Right renal cortex interstitium (tissue), 3 donors: ENCODE measurements at regions not wholly inside any gene's neighbourhood (a gene's known extent, or its start where the extent isn't known, plus 50 kb on each side); places are given as distances from the start of the nearest gene placed in this dataset.
"Not testable (repeated sequence)": the region's sequence is repeated elsewhere in the genome, so short reads cannot be mapped to it uniquely, and the experiment has no call there.

Experiments used
- DNase-seq, 3 donors: peaks; one replicate each; pipeline ENCODE4 v3.0.0-alpha.2; 2013; ENCODE audit warnings: low read depth in 3 of 3, low spot score in 2 of 3

DNA sequence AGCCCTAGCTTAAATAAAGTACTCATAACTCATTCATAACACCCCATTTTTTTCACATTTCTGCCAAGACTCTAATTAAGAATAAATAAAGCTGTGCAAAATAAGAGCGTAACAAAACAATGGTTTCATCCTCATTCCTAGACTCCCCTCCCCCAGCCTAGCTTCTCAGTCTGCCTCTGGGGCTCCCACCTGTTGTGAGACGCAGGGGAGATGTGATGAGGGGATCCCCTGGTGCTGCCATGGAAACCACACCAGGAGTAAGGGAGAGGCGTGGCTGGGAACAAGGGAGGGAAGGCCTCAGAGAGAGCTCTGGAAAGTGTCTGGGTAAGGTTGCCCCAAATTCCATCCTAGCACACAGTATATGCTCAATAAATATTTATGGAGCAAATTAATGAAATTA, 93.3 kb upstream of the USP29 start:
- no peak for DNase-seq

DNA sequence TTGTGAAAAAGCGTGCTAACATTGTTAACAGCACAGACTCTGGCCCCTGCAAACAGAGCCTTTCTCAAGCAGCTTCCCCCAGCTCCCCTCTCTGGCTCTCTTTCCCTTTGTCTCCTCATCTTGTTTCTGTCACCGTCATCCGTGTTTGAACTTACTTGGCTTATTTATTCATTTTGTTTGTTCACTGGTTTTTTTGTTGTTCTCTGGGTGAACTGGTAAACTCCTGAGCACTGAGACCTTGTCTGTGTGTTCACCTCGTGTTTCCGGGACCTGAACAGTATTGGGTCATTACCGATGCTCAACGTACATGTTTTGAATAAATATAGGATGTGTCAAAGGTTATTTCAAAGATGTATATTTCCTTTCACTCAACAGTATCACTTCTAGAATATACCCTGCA, 92.4 kb upstream of the USP29 start:
- DNase-seq = no peak

DNA sequence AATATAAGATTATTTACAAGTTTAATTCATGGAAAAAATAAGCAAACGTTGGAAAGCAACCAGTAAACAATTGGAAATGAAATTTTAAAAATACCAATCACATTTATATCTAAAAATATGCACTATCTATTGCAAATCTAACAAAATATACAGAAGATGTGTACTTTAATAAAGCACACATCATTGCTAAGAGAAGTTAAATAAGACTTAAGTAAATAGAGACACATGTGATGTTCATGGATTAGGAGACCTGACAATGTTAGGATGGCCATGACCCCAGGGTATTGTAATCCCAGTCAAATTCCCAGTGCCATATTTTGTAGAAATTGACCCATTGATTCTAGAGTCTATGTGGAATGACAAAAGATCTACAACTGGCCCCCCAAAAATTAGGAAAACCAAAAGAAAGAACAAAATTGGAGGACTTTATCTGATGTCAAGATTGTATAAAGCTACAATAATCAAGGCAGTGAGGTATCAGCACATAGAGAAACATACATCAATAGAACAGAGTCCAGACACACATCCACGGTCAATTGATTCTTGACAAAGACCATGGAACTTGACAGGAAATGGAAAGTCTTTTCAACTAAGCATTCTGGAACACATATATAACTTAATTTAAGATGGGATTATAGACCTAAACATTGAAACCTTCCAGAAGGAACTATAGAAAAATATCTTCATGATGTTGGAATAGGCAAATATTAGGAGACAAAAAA, 90.8 kb upstream of the USP29 start:
- DNase-seq = no peak

DNA sequence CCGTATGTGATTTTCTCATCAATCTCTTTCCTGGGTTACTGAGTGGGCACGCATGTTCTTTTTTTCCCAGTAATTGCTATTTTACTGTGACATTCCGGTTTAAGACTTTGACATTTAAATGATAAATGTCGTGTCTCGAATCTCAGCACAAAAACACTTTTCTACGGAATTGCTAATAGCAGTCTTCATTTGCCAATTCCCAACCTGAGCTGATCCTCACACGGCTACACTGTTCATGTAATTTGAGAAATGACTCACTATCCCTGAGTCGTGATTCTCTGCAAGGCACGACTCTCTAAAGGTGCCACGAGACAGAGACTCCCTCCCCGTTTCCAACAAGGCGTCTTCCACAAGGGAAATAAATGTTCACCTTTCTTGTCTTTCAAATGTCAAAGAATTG, 88.7 kb upstream of the USP29 start:
- no peak for DNase-seq

DNA sequence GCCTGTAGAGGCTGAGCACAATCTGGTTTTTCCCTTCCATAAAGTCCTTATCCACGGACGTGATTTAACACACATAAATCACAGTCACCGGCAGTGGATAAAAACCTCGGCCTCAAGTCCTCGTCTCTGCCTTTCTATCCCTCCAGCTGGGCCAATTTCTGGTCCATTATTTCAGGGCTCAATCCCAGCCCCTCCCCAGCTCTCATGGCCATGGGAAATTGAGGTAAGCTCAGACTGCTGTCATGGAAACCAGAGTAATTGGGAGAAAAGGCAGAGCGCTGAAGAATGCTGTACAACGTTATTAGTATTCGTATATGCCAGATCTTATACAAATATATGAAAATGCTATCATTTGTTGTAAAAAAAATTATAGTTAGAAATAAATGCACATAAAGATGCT, 86.2 kb upstream of the USP29 start:
- no peak for DNase-seq

DNA sequence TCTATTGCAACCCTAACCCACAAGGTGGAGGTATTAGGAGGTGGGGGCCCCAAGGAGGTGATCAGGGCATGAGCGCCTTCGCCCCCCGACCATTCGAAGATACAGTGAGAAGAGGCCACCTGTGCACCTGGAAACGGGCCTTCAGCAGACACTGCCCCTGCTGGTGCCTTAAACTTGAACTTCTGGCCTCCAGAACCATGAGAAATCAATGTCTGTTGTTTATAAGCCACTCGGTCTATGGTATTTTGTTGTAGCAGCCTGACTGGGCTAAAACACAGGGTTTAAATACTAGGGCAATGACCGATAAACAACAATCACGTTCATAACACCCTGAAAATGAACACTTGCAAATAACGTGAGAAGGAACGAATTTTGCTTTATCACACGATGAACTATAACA, 85.2 kb upstream of the USP29 start:
- DNase-seq = no peak

DNA sequence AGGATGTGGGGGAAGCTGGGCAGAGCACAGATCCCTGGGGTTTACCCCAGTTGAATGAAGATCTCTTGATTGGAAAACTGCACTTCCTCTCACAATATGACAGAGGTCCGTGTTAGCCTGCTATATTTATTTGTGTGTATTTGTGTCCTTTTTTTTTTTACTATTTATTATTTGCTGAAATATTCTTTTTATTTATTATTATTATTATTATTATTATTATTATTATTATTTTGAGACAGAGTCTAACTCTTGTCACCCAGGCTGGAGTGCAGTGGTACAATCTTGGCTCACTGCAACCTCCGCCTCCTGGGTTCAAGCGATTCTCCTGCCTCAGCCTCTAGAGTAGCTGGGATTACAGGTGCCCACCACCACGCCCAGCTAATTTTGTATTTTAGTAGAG, 84.0 kb upstream of the USP29 start:
- DNase-seq = not testable (repeated sequence)

DNA sequence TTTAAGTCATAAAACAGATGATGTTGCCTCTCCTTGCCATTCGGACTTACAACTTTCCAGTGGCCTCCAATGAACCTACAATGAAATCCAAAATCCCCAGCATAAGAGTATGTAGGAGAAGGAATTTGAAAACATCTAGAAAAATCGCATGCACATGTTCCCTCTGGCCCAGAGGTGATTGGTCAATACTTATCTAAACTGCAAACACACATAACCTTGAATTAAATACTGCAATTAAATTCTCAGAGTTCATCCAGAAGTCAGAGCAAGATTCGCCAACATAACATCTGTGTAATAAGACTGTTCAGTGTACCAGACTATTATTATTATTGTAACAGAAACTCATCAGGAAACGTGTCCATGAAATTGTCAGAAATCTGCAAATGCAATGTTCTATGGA, 82.2 kb upstream of the USP29 start:
- DNase-seq = peak in 1 of 3 donors; percentile 23

DNA sequence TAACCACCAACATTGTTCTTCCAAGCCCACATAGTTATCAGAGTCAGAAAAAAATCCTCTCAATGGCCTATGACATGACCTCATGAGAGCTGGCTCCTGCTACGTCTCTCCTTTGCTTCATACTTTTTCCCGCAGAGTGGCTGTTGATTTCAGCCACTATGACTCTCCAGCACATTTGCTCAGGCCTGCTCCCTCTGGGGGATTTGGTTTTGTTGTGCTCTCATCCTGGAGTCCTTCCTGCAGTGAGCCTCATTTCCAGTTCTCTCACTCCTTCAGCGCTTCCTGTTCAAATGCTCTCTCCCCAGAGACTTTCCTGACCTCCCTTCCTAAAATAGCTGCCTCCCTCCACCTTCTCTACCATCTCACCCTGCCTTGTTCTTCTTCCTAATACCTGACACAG, 72.0 kb upstream of the USP29 start:
- no peak for DNase-seq

DNA sequence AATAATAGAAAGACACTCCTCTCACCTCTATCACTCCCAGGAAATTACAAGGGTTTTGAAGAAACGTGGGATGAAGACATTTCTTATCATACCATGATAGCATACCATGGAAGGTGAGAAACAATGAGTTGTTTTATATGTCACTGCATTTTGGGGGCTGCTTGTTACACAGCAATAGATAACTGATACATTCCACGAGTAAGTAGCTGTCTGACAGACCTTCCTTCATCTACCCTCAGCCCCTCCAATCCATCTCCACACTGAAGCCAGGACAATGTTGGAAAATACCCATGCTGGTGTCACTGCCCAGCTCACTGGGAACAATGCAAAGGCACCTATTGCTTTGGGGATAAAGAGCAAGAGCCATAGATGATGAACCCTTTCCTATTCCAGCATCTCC, 68.9 kb upstream of the USP29 start:
- no peak for DNase-seq

DNA sequence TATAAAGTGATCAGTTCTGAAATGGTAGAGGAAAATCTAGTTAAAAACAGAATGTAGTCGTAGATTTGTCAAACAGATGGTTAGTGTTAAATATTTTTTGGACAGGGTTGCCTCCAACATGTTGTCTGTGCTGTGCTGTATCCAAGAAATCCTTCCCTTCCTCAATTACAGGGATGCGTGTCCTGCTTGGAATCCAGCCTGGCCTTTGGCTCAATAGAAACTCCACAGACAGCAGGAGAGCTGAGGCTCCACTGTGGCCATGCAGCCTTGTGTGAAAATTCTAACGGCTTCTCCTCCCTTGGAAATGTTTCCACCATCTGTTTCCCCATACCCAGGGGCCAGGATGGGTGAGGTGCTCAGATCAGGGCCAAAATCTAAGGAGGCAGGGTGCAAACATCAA, 67.7 kb upstream of the USP29 start:
- no peak for DNase-seq

DNA sequence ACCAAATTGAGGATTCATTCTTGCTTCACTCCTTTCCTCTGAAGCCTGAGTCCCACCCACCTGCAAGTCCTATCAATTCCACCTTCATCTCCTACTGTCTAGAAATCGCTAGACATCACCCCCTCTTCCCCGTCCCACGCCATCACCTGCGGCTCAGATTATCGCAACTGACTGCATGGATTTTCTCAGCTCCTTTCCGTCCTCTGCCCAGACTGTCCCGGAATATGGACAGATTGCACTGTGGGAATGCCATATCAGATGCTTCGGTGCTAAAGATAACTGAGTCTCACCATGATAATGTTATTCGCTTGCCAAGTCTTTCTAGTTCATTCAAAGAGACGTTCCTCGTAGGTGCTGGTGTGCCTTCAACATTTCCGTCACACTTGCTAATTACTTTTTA, 66.4 kb upstream of the USP29 start:
- no peak for DNase-seq

DNA sequence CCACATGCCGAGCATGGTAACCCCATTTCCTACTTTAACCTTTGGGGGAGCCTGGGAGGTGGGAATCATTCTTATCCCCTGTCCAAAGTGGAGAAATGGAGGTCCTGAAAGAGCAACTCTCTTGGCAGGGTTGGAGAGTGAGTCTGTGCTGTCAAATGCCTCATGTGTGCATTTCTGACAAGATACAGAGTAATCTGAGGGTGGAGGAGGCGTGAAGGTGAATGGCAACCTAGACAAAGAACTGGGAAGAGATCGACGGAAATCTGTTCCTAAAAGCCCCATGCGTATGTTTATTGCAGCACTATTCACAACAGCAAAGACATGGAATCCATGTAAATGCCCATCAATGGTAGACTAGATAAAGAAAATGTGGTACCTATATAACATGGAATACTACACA, 63.8 kb upstream of the USP29 start:
- no peak for DNase-seq

DNA sequence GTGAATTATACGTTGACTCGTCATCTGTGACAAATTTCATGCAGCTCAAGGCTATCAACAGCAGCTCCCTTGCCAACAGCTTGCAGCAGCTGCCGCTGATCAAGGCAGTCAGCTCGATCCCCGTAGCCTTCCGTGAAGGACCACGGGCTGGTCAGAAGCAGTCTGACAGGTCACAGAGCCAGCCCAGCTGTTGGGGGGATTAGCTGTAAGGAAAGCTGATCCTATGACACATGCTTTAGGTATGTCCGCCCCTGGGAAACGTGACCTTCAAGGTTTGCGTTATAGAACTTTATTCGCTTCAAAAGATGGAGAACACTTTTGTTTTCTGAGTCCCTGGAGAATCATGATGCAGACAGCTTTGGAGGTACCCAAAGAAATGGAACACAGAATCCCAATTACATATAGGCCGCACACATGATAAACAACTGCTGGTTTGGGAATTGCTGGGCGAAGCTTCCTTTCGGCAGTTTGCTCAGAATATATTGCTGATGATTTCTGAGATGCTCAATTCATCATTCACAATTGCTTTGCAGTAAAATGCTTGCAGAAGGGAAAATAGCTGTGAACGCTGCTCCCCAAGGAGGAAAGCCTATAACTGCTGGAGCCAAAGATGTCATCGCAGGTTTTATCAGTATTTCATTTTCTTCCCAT, 62.6 kb upstream of the USP29 start:
- peak; percentile 80 to 87 (median 81) for DNase-seq

DNA sequence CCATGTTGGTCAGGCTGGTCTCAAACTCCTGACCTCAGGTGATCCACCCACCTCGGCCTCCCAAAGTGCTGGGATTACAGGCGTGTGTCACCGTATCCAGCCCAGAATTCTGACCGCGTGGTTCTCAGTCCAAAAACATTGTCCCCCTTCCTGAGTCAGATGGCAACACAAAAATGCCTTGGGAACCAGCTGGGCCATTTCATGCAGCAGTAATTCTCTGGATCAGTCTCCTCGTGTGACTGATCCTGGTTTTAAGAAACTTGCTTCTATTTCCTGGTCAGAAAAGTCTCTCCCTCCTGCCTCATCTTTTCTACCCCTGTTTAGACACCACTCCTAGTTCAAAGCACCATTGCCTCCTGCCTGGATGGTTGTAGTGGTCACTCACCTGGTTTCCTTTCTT, 60.9 kb upstream of the USP29 start:
- no peak for DNase-seq

DNA sequence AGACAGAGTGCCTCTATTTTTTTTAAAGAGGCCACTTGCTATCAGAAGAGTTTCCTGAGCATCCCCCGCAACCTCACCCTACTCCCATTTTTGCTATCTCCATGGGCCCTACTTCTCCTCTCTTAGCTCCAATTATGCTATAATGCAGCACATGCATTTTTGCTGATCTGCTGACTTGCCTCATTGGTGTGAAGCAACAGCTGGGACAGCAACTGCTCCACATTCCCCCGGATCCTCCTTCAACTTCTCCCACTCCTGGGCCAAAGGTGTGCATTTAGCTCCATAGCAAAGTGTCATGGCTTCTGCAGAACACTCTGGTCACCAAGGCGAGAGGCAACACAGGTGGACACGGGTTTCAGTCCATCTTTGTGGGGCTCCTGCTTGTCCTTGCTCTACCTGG, 56.7 kb upstream of the USP29 start:
- DNase-seq = no peak

DNA sequence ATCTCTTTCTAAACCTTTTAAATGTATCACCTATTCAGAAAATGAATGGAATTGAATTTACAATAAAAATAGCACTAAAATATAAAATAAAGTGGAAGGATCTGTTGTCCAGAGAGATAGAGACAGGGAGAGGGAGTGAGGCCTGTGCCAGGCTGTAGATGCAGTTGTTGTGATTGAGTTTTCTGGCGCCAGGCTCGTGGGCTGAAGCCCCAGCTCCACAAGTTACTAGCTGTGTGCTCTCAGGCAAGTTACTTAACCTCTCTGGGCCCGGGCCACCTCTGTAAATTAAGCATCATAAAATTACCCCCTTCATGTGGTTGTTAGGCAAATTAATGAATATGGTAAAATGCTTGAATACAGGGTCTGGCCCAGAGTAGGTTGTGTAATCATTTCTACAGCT, 52.3 kb upstream of the USP29 start:
- no peak for DNase-seq

DNA sequence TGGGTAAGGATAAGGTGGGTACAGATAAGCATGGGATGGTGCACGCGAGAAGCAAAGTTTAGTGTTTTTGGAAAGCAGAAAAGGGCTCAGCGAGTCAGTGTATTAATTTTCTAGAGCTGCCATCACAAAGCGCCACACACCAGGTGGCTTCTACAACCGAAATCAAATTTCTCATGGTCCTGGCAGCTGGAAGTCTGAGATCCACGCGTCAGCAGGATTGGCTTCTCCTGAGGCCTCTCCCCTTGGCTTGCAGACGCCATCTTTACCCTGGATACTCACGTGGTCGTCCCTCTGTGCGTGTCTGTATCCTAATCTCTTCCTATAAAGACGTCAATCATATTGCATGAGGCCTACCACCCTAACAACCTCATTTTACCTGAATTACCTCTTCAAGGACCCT, 51.5 kb upstream of the USP29 start:
- DNase-seq = no peak

DNA sequence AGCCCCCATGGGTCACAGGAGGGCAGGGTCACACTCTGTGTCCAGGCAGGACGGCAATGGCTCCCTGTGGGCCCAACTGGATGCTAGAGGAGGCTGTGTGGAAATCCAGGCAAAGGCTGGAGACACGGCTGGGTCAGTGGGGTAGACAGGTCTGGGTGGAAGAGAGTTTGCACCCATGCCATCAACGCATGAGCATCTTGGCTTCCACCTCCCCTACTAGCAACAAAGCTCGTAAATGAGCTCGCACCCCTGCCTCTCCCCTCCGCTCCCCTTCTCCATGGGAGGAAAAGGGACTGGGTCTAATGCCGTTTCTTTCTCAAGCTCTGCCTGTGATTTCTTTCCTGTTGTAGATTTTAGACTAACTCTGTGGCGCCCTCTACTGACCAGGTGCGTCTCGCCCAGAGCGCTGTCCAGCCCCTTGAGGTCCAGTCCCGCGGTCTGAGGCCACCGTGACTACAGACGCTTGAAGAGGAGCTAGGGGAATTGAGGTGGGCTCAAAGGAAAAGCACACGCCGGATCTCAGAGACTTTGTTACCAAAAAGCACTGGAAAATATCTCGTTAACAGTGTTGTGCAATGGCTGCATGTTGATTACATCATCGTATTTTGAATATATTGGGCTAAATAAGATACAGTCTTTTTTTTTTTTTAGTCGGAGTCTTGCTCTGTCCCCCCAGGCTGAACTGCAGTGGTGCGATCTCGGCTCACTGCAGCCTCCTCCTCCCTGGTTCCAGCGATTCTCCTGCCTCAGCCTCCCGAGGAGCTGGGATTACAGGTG, 50.7 kb upstream of the USP29 start:
- peak in 2 of 3 donors; percentile 61 to 72 for DNase-seq
